HUES64 (cell line): ENCODE measurements at regions not wholly inside any gene's neighbourhood (a gene's known extent, or its start where the extent isn't known, plus 50 kb on each side); places are given as distances from the start of the nearest gene placed in this dataset.

Experiments
- H3K27ac ChIP-seq: 2 replicates; pipeline ENCODE4 v1.7.0; 2013; ENCODE audit warnings: low read depth, low read length, inconsistent platforms
- H3K27me3 ChIP-seq: 2 replicates; pipeline ENCODE4 v1.6.1; 2013; ENCODE audit warnings: mild to moderate bottlenecking, low read length; ENCODE audit not compliant: insufficient read depth
- H3K36me3 ChIP-seq: 2 replicates; pipeline ENCODE4 v1.6.1; 2013; ENCODE audit warnings: mild to moderate bottlenecking, low read length; ENCODE audit not compliant: insufficient read depth
- H3K4me1 ChIP-seq: 2 replicates; pipeline ENCODE4 v1.6.1; 2013; ENCODE audit warnings: mild to moderate bottlenecking, low read length, moderate library complexity; ENCODE audit not compliant: insufficient read depth
- H3K4me3 ChIP-seq: 2 replicates; pipeline ENCODE4 v1.5.1; 2013; ENCODE audit warnings: mild to moderate bottlenecking, low read length, moderate library complexity
- H3K9ac ChIP-seq: 2 replicates; pipeline ENCODE4 v1.6.1; 2013; ENCODE audit warnings: mild to moderate bottlenecking, low read depth, low read length
- H3K9me3 ChIP-seq: 2 replicates; pipeline ENCODE4 v1.6.1; 2013; ENCODE audit warnings: low read depth, low read length; ENCODE audit not compliant: insufficient read depth
- WGBS: fragments of 150-250, 120-280 bp; methylation state at CpG from one replicate; pipeline ENCODE4 v1.1.7; 2013; ENCODE audit warnings: missing lambda C conversion rate; 5-methylcytosine and 5-hydroxymethylcytosine counted together

- Histone ChIP-seq H3K27me3 (no peaks in the 10 kb centered on the region), H3K27ac (no peak overlapping the region), H3K9me3 (no peaks in the 10 kb centered on the region), H3K9ac (no peak overlapping the region), H3K4me1 (no peaks in the 10 kb centered on the region), H3K36me3 (no peaks in the 10 kb centered on the region), H3K4me3 (no peak overlapping the region)
- WGBS, result 95% methylated on average over 36 of the region's 37 CpGs
These were observed 82.8 kb upstream of the FXR1 start for GRCh38 chr3:180829409-180830405.

- Histone ChIP-seq H3K27ac (no peak overlapping the region), H3K9me3 (no peaks in the 10 kb centered on the region), H3K27me3 (no peaks in the 10 kb centered on the region), H3K9ac (no peak overlapping the region), H3K4me3 (no peak overlapping the region), H3K36me3 (no peaks in the 10 kb centered on the region), H3K4me1 (no peaks in the 10 kb centered on the region)
- WGBS, result 92% methylated on average over 2 of the region's 2 CpGs
These were observed 77.0 kb upstream of the FXR1 start for GRCh38 chr3:180835501-180835900.

GRCh38 chr3:180836766-180837165 is 75.7 kb upstream of the FXR1 start:
- Histone ChIP-seq H3K9ac (no peak overlapping the region), H3K36me3 (no peaks in the 10 kb centered on the region), H3K4me3 (no peak overlapping the region), H3K9me3 (0 out of 2 replicates have a peak, but pooled peaks cover 4% of the 10 kb centered on the region), H3K27ac (no peak overlapping the region), H3K27me3 (no peaks in the 10 kb centered on the region), H3K4me1 (no peaks in the 10 kb centered on the region)
- 89% methylated on average over 1 of the region's 1 CpG for WGBS

- H3K36me3 ChIP-seq, result no peaks in the 10 kb centered on the region
- H3K27ac ChIP-seq, result peak overlapping the region; percentile 30; the same call in 1 of the 2 replicates
- no peak overlapping the region for H3K4me3 ChIP-seq
- H3K9me3 ChIP-seq, result no peaks in the 10 kb centered on the region
- H3K9ac ChIP-seq, result no peak overlapping the region
- no peaks in the 10 kb centered on the region for H3K27me3 ChIP-seq
- 83% methylated on average over 2 of the region's 2 CpGs for WGBS
- peaks cover 8% of the 10 kb centered on the region; the same call in 1 of the 2 replicates for H3K4me1 ChIP-seq
These were observed 57.6 kb upstream of the FXR1 start for GRCh38 chr3:180854887-180855286.

GRCh38 chr3:180855364-180855763 is 57.1 kb upstream of the FXR1 start:
- 25% methylated on average over 2 of the region's 2 CpGs for WGBS

GRCh38 chr3:180855956-180856355 is 56.5 kb upstream of the FXR1 start:
- Histone ChIP-seq H3K36me3 (no peaks in the 10 kb centered on the region), H3K4me3 (no peak overlapping the region), H3K9me3 (no peaks in the 10 kb centered on the region), H3K27me3 (no peaks in the 10 kb centered on the region), H3K9ac (no peak overlapping the region), H3K27ac (no peak overlapping the region), H3K4me1 (peaks cover 8% of the 10 kb centered on the region; the same call in 1 of the 2 replicates)
- 93% methylated on average over 3 of the region's 3 CpGs for WGBS

More at GRCh38 chr3:180855364-180855763, 57.1 kb upstream of the FXR1 start:
- Histone ChIP-seq H3K9me3 (no peaks in the 10 kb centered on the region), H3K27me3 (no peaks in the 10 kb centered on the region), H3K27ac (peak overlapping the region; percentile 30; the same call in 1 of the 2 replicates), H3K36me3 (no peaks in the 10 kb centered on the region), H3K9ac (no peak overlapping the region), H3K4me1 (peaks cover 8% of the 10 kb centered on the region; the same call in 1 of the 2 replicates), H3K4me3 (no peak overlapping the region)

- H3K9ac ChIP-seq, result no peak overlapping the region
- peaks cover 3% of the 10 kb centered on the region; the same call in 1 of the 2 replicates for H3K4me1 ChIP-seq
- no peaks in the 10 kb centered on the region for H3K9me3 ChIP-seq
- H3K36me3 ChIP-seq, result no peaks in the 10 kb centered on the region
- no peak overlapping the region for H3K4me3 ChIP-seq
- no peaks in the 10 kb centered on the region for H3K27me3 ChIP-seq
- H3K27ac ChIP-seq, result no peak overlapping the region
These were observed 52.2 kb upstream of the FXR1 start for GRCh38 chr3:180860180-180860858.
